Left ventricle myocardium inferior (tissue), 1 donor: ENCODE measurements at regions not wholly inside any gene's neighbourhood (a gene's known extent, or its start where the extent isn't known, plus 50 kb on each side); places are given as distances from the start of the nearest gene placed in this dataset.

ENCODE experiments used
- DNase-seq: peaks from one replicate; pipeline ENCODE4 v3.0.0-alpha.2; 2020
- H3K27ac ChIP-seq: fragments of 200-600 bp; replicated peaks from 2 replicates; pipeline ENCODE4 v1.8.0; 2021
- H3K27me3 ChIP-seq: fragments of 200-600 bp; 2 replicates; pipeline ENCODE4 v1.8.0; 2021; ENCODE audit warnings: low read depth
- H3K36me3 ChIP-seq: fragments of 200-600 bp; 2 replicates; pipeline ENCODE4 v1.8.0; 2021
- H3K4me1 ChIP-seq: fragments of 200-600 bp; 2 replicates; pipeline ENCODE4 v1.8.0; 2021
- H3K4me3 ChIP-seq: fragments of 200-600 bp; 2 replicates; pipeline ENCODE4 v1.8.0; 2021; ENCODE audit warnings: mild to moderate bottlenecking, moderate library complexity
- H3K9me3 ChIP-seq: fragments of 200-600 bp; replicated peaks from 2 replicates; pipeline ENCODE4 v1.8.0; 2021
- CTCF ChIP-seq: fragments of 200-600 bp; IDR thresholded peaks from 2 replicates; pipeline ENCODE4 v1.8.0; 2021; ENCODE audit warnings: antibody characterized with exemption, mild to moderate bottlenecking, borderline replicate concordance
- intact Hi-C: fragments of 100-400 bp; cut with micrococcal nuclease; formaldehyde crosslinking; loops from one replicate; pipeline ENCODE4 v1.11.0; 2022
- donor health status: DM: no; HTN: yes; CAD: no; lungs with severe emphysema.

GRCh38 chr4:141447761-141448160 is 188.6 kb upstream of the IL15 start:
- H3K27me3 ChIP-seq = no peaks in the 10 kb centered on the region
- no peaks in the 10 kb centered on the region for H3K36me3 ChIP-seq
- intact Hi-C loops = no loop called here
- H3K27ac ChIP-seq = no peak overlapping the region
- TF ChIP-seq CTCF = no peak
- H3K9me3 ChIP-seq = peaks cover 6% of the 10 kb centered on the region
- DNase-seq = no peak
- H3K4me3 ChIP-seq = no peak overlapping the region
- no peaks in the 10 kb centered on the region for H3K4me1 ChIP-seq

GRCh38 chr4:141448490-141448889 is 187.9 kb upstream of the IL15 start:
- DNase-seq = no peak
- H3K36me3 ChIP-seq = no peaks in the 10 kb centered on the region
- H3K27ac ChIP-seq = no peak overlapping the region
- H3K27me3 ChIP-seq = no peaks in the 10 kb centered on the region
- no peak overlapping the region for H3K4me3 ChIP-seq
- H3K4me1 ChIP-seq = no peaks in the 10 kb centered on the region
- no peak for TF ChIP-seq CTCF
- H3K9me3 ChIP-seq = peaks cover 6% of the 10 kb centered on the region
- intact Hi-C loops = no loop called here

- intact Hi-C loops = no loop called here
- Histone ChIP-seq H3K27ac (no peak overlapping the region), H3K27me3 (no peaks in the 10 kb centered on the region), H3K9me3 (peaks cover 6% of the 10 kb centered on the region), H3K4me1 (no peaks in the 10 kb centered on the region), H3K36me3 (no peaks in the 10 kb centered on the region), H3K4me3 (no peak overlapping the region)
- TF ChIP-seq CTCF = no peak
- no peak for DNase-seq
These were observed 186.5 kb upstream of the IL15 start for GRCh38 chr4:141449927-141450326.

- no peaks in the 10 kb centered on the region for H3K36me3 ChIP-seq
- H3K27ac ChIP-seq = no peak overlapping the region
- no peaks in the 10 kb centered on the region for H3K4me1 ChIP-seq
- TF ChIP-seq CTCF = no peak
- no peak overlapping the region for H3K4me3 ChIP-seq
- intact Hi-C loops = no loop called here
- no peaks in the 10 kb centered on the region for H3K27me3 ChIP-seq
- DNase-seq = no peak
- peaks cover 6% of the 10 kb centered on the region for H3K9me3 ChIP-seq
These were observed 180.7 kb upstream of the IL15 start for GRCh38 chr4:141455651-141456050.

GRCh38 chr4:141457653-141458052 is 178.7 kb upstream of the IL15 start:
- no peaks in the 10 kb centered on the region for H3K4me1 ChIP-seq
- H3K9me3 ChIP-seq = no peaks in the 10 kb centered on the region
- no peaks in the 10 kb centered on the region for H3K36me3 ChIP-seq
- no peak for TF ChIP-seq CTCF
- DNase-seq = no peak
- no peaks in the 10 kb centered on the region for H3K27me3 ChIP-seq
- intact Hi-C loops = no loop called here
- no peak overlapping the region for H3K27ac ChIP-seq
- H3K4me3 ChIP-seq = no peak overlapping the region

GRCh38 chr4:141458501-141458900 is 177.9 kb upstream of the IL15 start:
- Histone ChIP-seq H3K27me3 (no peaks in the 10 kb centered on the region), H3K27ac (no peak overlapping the region), H3K36me3 (no peaks in the 10 kb centered on the region), H3K9me3 (no peaks in the 10 kb centered on the region), H3K4me3 (no peak overlapping the region), H3K4me1 (no peaks in the 10 kb centered on the region)
- no peak for TF ChIP-seq CTCF
- intact Hi-C loops = no loop called here
- DNase-seq = no peak
